M059J (cell line): ENCODE measurements at regions not wholly inside any gene's neighbourhood (a gene's known extent, or its start where the extent isn't known, plus 50 kb on each side); places are given as distances from the start of the nearest gene placed in this dataset.

Experiments
- DNase-seq: peaks from one replicate; pipeline ENCODE4 v3.0.0-alpha.2; 2012; ENCODE audit warnings: low read depth

GRCh38 chr11:98545544-98546175, 475.1 kb upstream of the CNTN5 start:
- DNase-seq, result no peak

- DNase-seq, result no peak
These were observed 471.2 kb upstream of the CNTN5 start for GRCh38 chr11:98549571-98549970.

GRCh38 chr11:98559961-98560360, 460.8 kb upstream of the CNTN5 start:
- no peak for DNase-seq

- no peak for DNase-seq
These were observed 459.5 kb upstream of the CNTN5 start for GRCh38 chr11:98561252-98561651.

GRCh38 chr11:98561877-98562395, 458.8 kb upstream of the CNTN5 start:
- DNase-seq, result no peak

GRCh38 chr11:98564233-98564632, 456.5 kb upstream of the CNTN5 start:
- no peak for DNase-seq

- peak; percentile 22 for DNase-seq
These were observed 455.9 kb upstream of the CNTN5 start for GRCh38 chr11:98564881-98565280.

- DNase-seq, result no peak
These were observed 455.4 kb upstream of the CNTN5 start for GRCh38 chr11:98565311-98565710.

GRCh38 chr11:98566978-98567377, 453.8 kb upstream of the CNTN5 start:
- no peak for DNase-seq

GRCh38 chr11:98568013-98568412, 452.7 kb upstream of the CNTN5 start:
- DNase-seq, result peak; percentile 11

- no peak for DNase-seq
These were observed 447.8 kb upstream of the CNTN5 start for GRCh38 chr11:98572941-98573340.

- no peak for DNase-seq
These were observed 432.9 kb upstream of the CNTN5 start for GRCh38 chr11:98587884-98588283.

GRCh38 chr11:98589967-98590366, 430.8 kb upstream of the CNTN5 start:
- DNase-seq, result no peak

GRCh38 chr11:98600103-98600502, 420.6 kb upstream of the CNTN5 start:
- DNase-seq, result no peak

- DNase-seq, result peak; percentile 40
These were observed 419.7 kb upstream of the CNTN5 start for GRCh38 chr11:98600786-98601773.

- no peak for DNase-seq
These were observed 404.6 kb upstream of the CNTN5 start for GRCh38 chr11:98616098-98616655.

GRCh38 chr11:98621767-98622166, 399.0 kb upstream of the CNTN5 start:
- DNase-seq, result no peak

GRCh38 chr11:98625526-98625925, 395.2 kb upstream of the CNTN5 start:
- no peak for DNase-seq

GRCh38 chr11:98630736-98631135, 390.0 kb upstream of the CNTN5 start:
- DNase-seq, result no peak

- DNase-seq, result no peak
These were observed 363.0 kb upstream of the CNTN5 start for GRCh38 chr11:98657711-98658110.

GRCh38 chr11:98659431-98659830, 361.3 kb upstream of the CNTN5 start:
- DNase-seq, result no peak

- no peak for DNase-seq
These were observed 346.4 kb upstream of the CNTN5 start for GRCh38 chr11:98674390-98674789.

- no peak for DNase-seq
These were observed 341.1 kb upstream of the CNTN5 start for GRCh38 chr11:98679673-98680072.
